Ureter (tissue), 1 donor: ENCODE measurements at regions not wholly inside any gene's neighbourhood (a gene's known extent, or its start where the extent isn't known, plus 50 kb on each side); places are given as distances from the start of the nearest gene placed in this dataset.

Source experiments
- DNase-seq: peaks from one replicate; pipeline ENCODE4 v3.0.0-alpha.2; 2020; ENCODE audit warnings: low spot score
- donor health status: DM: yes; HTN: yes; CAD: no.

- DNase-seq = no peak
Observed at GRCh38 chr17:12376276-12376675, 289.4 kb upstream of the MYOCD start.

GRCh38 chr17:12386225-12386624 lies 279.5 kb upstream of the MYOCD start:
- no peak for DNase-seq

GRCh38 chr17:12388226-12388625 lies 277.5 kb upstream of the MYOCD start:
- no peak for DNase-seq

GRCh38 chr17:12389421-12389820 lies 276.3 kb upstream of the MYOCD start:
- no peak for DNase-seq

- no peak for DNase-seq
Observed at GRCh38 chr17:12390631-12391030, 275.1 kb upstream of the MYOCD start.

GRCh38 chr17:12391468-12391867 lies 274.2 kb upstream of the MYOCD start:
- no peak for DNase-seq

- DNase-seq = no peak
Observed at GRCh38 chr17:12395733-12396354, 269.8 kb upstream of the MYOCD start.

- DNase-seq = no peak
Observed at GRCh38 chr17:12398441-12399051, 267.1 kb upstream of the MYOCD start.

- no peak for DNase-seq
Observed at GRCh38 chr17:12402963-12403622, 262.6 kb upstream of the MYOCD start.

GRCh38 chr17:12403881-12404398 lies 261.8 kb upstream of the MYOCD start:
- DNase-seq = no peak

GRCh38 chr17:12406623-12407215 lies 259.0 kb upstream of the MYOCD start:
- no peak for DNase-seq

GRCh38 chr17:12407495-12408252 lies 258.0 kb upstream of the MYOCD start:
- DNase-seq = no peak

- no peak for DNase-seq
Observed at GRCh38 chr17:12409082-12409481, 256.6 kb upstream of the MYOCD start.

- DNase-seq = no peak
Observed at GRCh38 chr17:12410717-12411116, 255.0 kb upstream of the MYOCD start.

GRCh38 chr17:12415031-12415430 lies 250.7 kb upstream of the MYOCD start:
- no peak for DNase-seq

GRCh38 chr17:12421077-12421476 lies 244.6 kb upstream of the MYOCD start:
- DNase-seq = no peak

- no peak for DNase-seq
Observed at GRCh38 chr17:12421646-12422306, 243.9 kb upstream of the MYOCD start.

GRCh38 chr17:12422651-12423050 lies 243.0 kb upstream of the MYOCD start:
- DNase-seq = peak; percentile 59

GRCh38 chr17:12423337-12423736 lies 242.4 kb upstream of the MYOCD start:
- no peak for DNase-seq

- DNase-seq = no peak
Observed at GRCh38 chr17:12429116-12429515, 236.6 kb upstream of the MYOCD start.

GRCh38 chr17:12431188-12431587 lies 234.5 kb upstream of the MYOCD start:
- no peak for DNase-seq
